ENCODE measurements at regions not wholly inside any gene's neighbourhood (a gene's known extent, or its start where the extent isn't known, plus 50 kb on each side); places are given as distances from the start of the nearest gene placed in this dataset.

- DNase-seq (ENCODE audit: low spot score) = peak; percentile 32
- Histone ChIP-seq H4K20me1 (replicated peaks; ENCODE audit: insufficient read depth) (no peaks in the 10 kb centered on the region), H2AFZ (no peak overlapping the region)
Observed at GRCh38 chr12:4099276-4099675, 174.3 kb upstream of the CCND2 start.

GRCh38 chr12:4091016-4091743, 182.4 kb upstream of the CCND2 start:
- Mint-ChIP-seq H3K27ac (no peak overlapping the region), H3K4me1 (no peaks in the 10 kb centered on the region; the same call in 2 of the 3 replicates), H3K4me3 (no peak overlapping the region), H3K36me3 (ENCODE audit: low read depth) (no peaks in the 10 kb centered on the region), H3K27me3 (ENCODE audit: insufficient read depth, low read depth, poor library complexity) (peaks cover 10% of the 10 kb centered on the region), H3K9me3 (no peaks in the 10 kb centered on the region)
- no peaks in the 10 kb centered on the region for H3K79me2 ChIP-seq (replicated peaks; ENCODE audit: insufficient read depth)
- no peak overlapping the region for H3K27ac ChIP-seq (ENCODE audit: low read depth)
- no peak overlapping the region; the same call in 1 of the 2 replicates for H2AFZ ChIP-seq
- H3K4me1 ChIP-seq (ENCODE audit: insufficient read depth) = peaks cover 7% of the 10 kb centered on the region
- H3F3A ChIP-seq (replicated peaks; ENCODE audit: low read depth) = no peaks in the 10 kb centered on the region
- H3K36me3 ChIP-seq (ENCODE audit: insufficient read depth) = no peaks in the 10 kb centered on the region
- DNase-seq (ENCODE audit: low spot score) = no peak
- H3K4me2 ChIP-seq = no peak overlapping the region
- no peak for ATAC-seq
- no peaks in the 10 kb centered on the region for H4K20me1 ChIP-seq (replicated peaks; ENCODE audit: insufficient read depth)
- no peak overlapping the region for H3K4me3 ChIP-seq
- no peaks in the 10 kb centered on the region for H3K27me3 ChIP-seq (ENCODE audit: insufficient read depth)
- no peaks in the 10 kb centered on the region; the same call in 1 of the 2 replicates for H3K9me2 ChIP-seq (ENCODE audit: insufficient read depth)
- TF ChIP-seq ETS1 (IDR thresholded peaks at IDR 0.05) (no peak), CREB1 (CRISPR knock-in tag; IDR thresholded peaks at IDR 0.05; ENCODE audit: low read depth) (no peak), POLR2AphosphoS5 (IDR thresholded peaks at IDR 0.05; ENCODE audit: low read depth) (no peak), EZH2phosphoT487 (IDR thresholded peaks at IDR 0.05; ENCODE audit: unreplicated experiment) (no peak), NANOG (IDR thresholded peaks at IDR 0.05; ENCODE audit: borderline replicate concordance) (no peak), CTCF (conservative IDR thresholded peaks at IDR 0.05; ENCODE audit: low read depth in 2 of 2) (no peak), JUNB (IDR thresholded peaks at IDR 0.05; ENCODE audit: unreplicated experiment) (no peak)

More at GRCh38 chr12:4099276-4099675, 174.3 kb upstream of the CCND2 start:
- no peaks in the 10 kb centered on the region for H3F3A ChIP-seq (replicated peaks; ENCODE audit: low read depth)
- H3K27ac Mint-ChIP-seq = no peak overlapping the region
- no peaks in the 10 kb centered on the region for H3K4me1 ChIP-seq (ENCODE audit: insufficient read depth)
- H3K9me2 ChIP-seq (ENCODE audit: insufficient read depth) = no peaks in the 10 kb centered on the region
- no peaks in the 10 kb centered on the region for H3K9me3 Mint-ChIP-seq
- TF ChIP-seq EZH2 (IDR thresholded peaks at IDR 0.05; ENCODE audit: low read depth, unreplicated experiment) (no peak), CTCF (conservative IDR thresholded peaks at IDR 0.05; ENCODE audit: low read depth in 2 of 2) (peak; percentile 56 to 75)
- no peaks in the 10 kb centered on the region for H3K27me3 ChIP-seq (ENCODE audit: insufficient read depth)
- no peak overlapping the region for H3K4me2 ChIP-seq
- no peak overlapping the region for H3K4me3 Mint-ChIP-seq
- H3K36me3 ChIP-seq (ENCODE audit: insufficient read depth) = no peaks in the 10 kb centered on the region
- no peaks in the 10 kb centered on the region for H3K4me1 Mint-ChIP-seq
- no peak overlapping the region for H3K27ac ChIP-seq (ENCODE audit: low read depth)
- no peaks in the 10 kb centered on the region for H3K27me3 Mint-ChIP-seq (ENCODE audit: insufficient read depth, low read depth, poor library complexity)
- no peaks in the 10 kb centered on the region for H3K79me2 ChIP-seq (replicated peaks; ENCODE audit: insufficient read depth)
- no peak overlapping the region for H3K4me3 ChIP-seq
- no peak for ATAC-seq
- no peaks in the 10 kb centered on the region for H3K36me3 Mint-ChIP-seq (ENCODE audit: low read depth)

Data from GM23338 (cell line).